HepG2 (cell line): ENCODE measurements at regions not wholly inside any gene's neighbourhood (a gene's known extent, or its start where the extent isn't known, plus 50 kb on each side); places are given as distances from the start of the nearest gene placed in this dataset.

ENCODE experiments used
- ATAC-seq: fragments of 200-7000 bp; cut with Tn5 transposase; 3 replicates; pipeline ENCODE4 v1.9.1; 2020; ENCODE audit warnings: mild to moderate bottlenecking, moderate library complexity
- BruUV-seq: library from RNA; stranded (reverse); fragments of 400-500 nt; replicated peaks from 2 replicates; lab custom pipeline; 2021; lab: Mats Ljungman, UMichigan
- CTCF ChIA-PET: fragments of 300-600 bp; formaldehyde crosslinking; extraction: SDS; loops from one replicate; lab custom pipeline; 2021; ENCODE audit warnings: low total read pairs, inconsistent platforms, low intra/inter-chr PET ratio; lab: Yijun Ruan, JAX
- POLR2A ChIA-PET: fragments of 350-600 bp; sonication (Branson Sonifier 250); formaldehyde crosslinking; loops from one replicate; lab custom pipeline; 2020; ENCODE audit warnings: antibody characterized with exemption, inconsistent platforms; lab: Yijun Ruan, JAX
- DNase-seq: peaks from one replicate; pipeline ENCODE4 v3.0.0-alpha.2; 2015; ENCODE audit warnings: low spot score
- FAIRE-seq: peaks from 3 replicates; lab custom pipeline; 2011; peaks lifted over from hg19 to GRCh38; lab: Jason Lieb, UNC
- H2AFZ ChIP-seq: one replicate; pipeline ENCODE4 v1.6.1; 2011; ENCODE audit warnings: low read length, inconsistent platforms
- H3K27ac ChIP-seq: fragments of 300-600 bp; 3 replicates; pipeline ENCODE4 v1.8.0; 2011; ENCODE audit warnings: mixed run types, mild to moderate bottlenecking, mixed read lengths, low read length, inconsistent platforms; ENCODE audit not compliant: insufficient read depth; ENCODE audit errors: extremely low read length
- H3K27me3 ChIP-seq, 2 experiments: fragments of 200-600 bp in 1 of 2; 2 replicates in 1 of 2; 3 replicates in 1 of 2; pipeline versions ENCODE4 v1.6.0 to v1.8.0; 2011; ENCODE audit warnings: low read length in 2 of 2, mild to moderate bottlenecking in 2 of 2, moderate library complexity in 2 of 2, inconsistent platforms in 1 of 2; ENCODE audit not compliant: insufficient read depth in 2 of 2, control insufficient read depth in 1 of 2
- H3K36me3 ChIP-seq, 2 experiments: fragments of 200-600 bp in 1 of 2; replicated peaks in 1 of 2; 2 replicates in 1 of 2; 3 replicates in 1 of 2; pipeline versions ENCODE4 v1.5.1 to v1.8.0; 2011; ENCODE audit warnings: low read length in 2 of 2, inconsistent platforms in 1 of 2; ENCODE audit not compliant: insufficient read depth in 2 of 2, control insufficient read depth in 1 of 2
- H3K4me1 ChIP-seq: 2 replicates; pipeline ENCODE4 v1.5.1; 2012; ENCODE audit warnings: low read length, inconsistent platforms; ENCODE audit not compliant: insufficient read depth
- H3K4me2 ChIP-seq: 2 replicates; pipeline ENCODE4 v1.6.0; 2011; ENCODE audit warnings: low read depth, low read length, inconsistent platforms
- H3K4me3 ChIP-seq, 3 experiments: fragments of 200-600 bp in 1 of 3; sonication (generic), shearing (Covaris generic) in 1 of 3; replicated peaks in 1 of 3; 2 replicates each; pipeline ENCODE4 v1.5.1; 2011 to 2016; ENCODE audit warnings: low read length in 3 of 3, inconsistent platforms in 2 of 3, low read depth in 2 of 3, mild to moderate bottlenecking in 2 of 3, control low read depth in 1 of 3, mixed read lengths in 1 of 3; ENCODE audit not compliant: insufficient read depth in 1 of 3
- H3K79me2 ChIP-seq: one replicate; pipeline ENCODE4 v1.6.1; 2011; ENCODE audit warnings: low read length, inconsistent platforms; ENCODE audit not compliant: insufficient read depth
- H3K9ac ChIP-seq: 2 replicates; pipeline ENCODE4 v1.6.0; 2011; ENCODE audit warnings: mild to moderate bottlenecking, low read depth, low read length, inconsistent platforms; ENCODE audit not compliant: insufficient read depth
- H3K9me3 ChIP-seq: 2 replicates; pipeline ENCODE4 v1.5.1; 2012; ENCODE audit warnings: mild to moderate bottlenecking, low read length
- H4K20me1 ChIP-seq: 2 replicates; pipeline ENCODE4 v1.6.0; 2011; ENCODE audit warnings: inconsistent platforms, mild to moderate bottlenecking, low read length, moderate library complexity; ENCODE audit not compliant: insufficient read depth
- TGIF2 ChIP-seq: IDR thresholded peaks from 2 replicates; pipeline ENCODE4 v1.6.1; 2016; ENCODE audit warnings: control low read depth, missing compliant biosample characterization
- ZNF431 ChIP-seq: sonication (generic); formaldehyde crosslinking; IDR thresholded peaks from 2 replicates; pipeline ENCODE4 v1.9.0; 2022; ENCODE audit warnings: missing genetic modification reagents, low read depth, mild to moderate bottlenecking, borderline replicate concordance
- ZNF605 ChIP-seq: sonication (generic); formaldehyde crosslinking; IDR thresholded peaks from 2 replicates; pipeline ENCODE4 v1.8.0; 2022; ENCODE audit warnings: mild to moderate bottlenecking, missing genetic modification reagents
- ZNF660 ChIP-seq: sonication (generic); formaldehyde crosslinking; IDR thresholded peaks from 2 replicates; pipeline ENCODE4 v1.5.1; 2020; ENCODE audit warnings: mild to moderate bottlenecking, low read depth, missing genetic modification reagents, borderline replicate concordance
- WGBS: methylation state at CpG from one replicate; pipeline ENCODE4 v1.1.6; 2017; ENCODE audit warnings: low lambda C conversion rate; 5-methylcytosine and 5-hydroxymethylcytosine counted together
- in situ Hi-C: cut with HindIII; loops from 2 replicates; pipeline ENCODE4 v1.10.0; 2017; ENCODE audit warnings: low pct_unique_long_range_greater_than_20kb; ENCODE audit not compliant: extremely low pct_ligation_motif_present
- intact Hi-C: fragments of 100-400 bp; cut with micrococcal nuclease; formaldehyde crosslinking; loops from one replicate; pipeline ENCODE4 v1.10.0; 2022; ENCODE audit not compliant: unreplicated experiment
- TF ChIP-seq, protein P1 (sequence below): sonication (generic); formaldehyde crosslinking; IDR thresholded peaks from 2 replicates; pipeline ENCODE4 v1.5.1; 2020; ENCODE audit warnings: missing genetic modification reagents, mild to moderate bottlenecking, borderline replicate concordance

DNA sequence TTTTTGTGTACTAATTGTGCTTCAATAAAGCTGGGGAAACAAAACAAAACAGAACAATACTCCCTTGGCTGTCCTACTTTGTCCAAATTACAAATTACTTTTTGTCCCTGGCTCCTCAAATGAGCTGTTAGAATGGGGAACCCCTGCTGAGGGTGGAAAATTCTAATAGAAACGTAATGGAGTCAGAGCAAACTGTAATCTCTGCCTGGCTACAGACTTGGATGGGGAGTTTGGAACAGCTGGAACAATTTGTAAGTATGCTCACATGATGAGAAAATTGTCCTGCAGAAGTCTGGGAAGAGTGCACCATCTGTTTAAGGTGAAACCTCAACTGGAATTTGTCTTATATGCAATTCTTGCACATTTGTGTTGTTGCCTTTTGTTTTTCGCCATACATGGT is 364.4 kb upstream of the CLNK start:
- DNase-seq: no peak
- Histone ChIP-seq H3K79me2 (no peaks in the 10 kb centered on the region), H3K9ac (no peak overlapping the region), H3K9me3 (peaks cover 36% of the 10 kb centered on the region; the same call in 1 of the 2 replicates), H3K4me1 (no peaks in the 10 kb centered on the region), H2AFZ (no peak overlapping the region), H3K4me3 (no peak overlapping the region), H4K20me1 (no peaks in the 10 kb centered on the region), H3K36me3 (no peaks in the 10 kb centered on the region), H3K4me2 (no peak overlapping the region), H3K27me3 (no peaks in the 10 kb centered on the region), H3K27ac (no peak overlapping the region)
- in situ Hi-C loops (no loop called here), intact Hi-C loops (no loop called here)
- WGBS: 0% methylated on average over 2 of the region's 2 CpGs
- ChIA-PET POLR2A (no interaction called here), CTCF (no interaction called here)
- FAIRE-seq: no peak
- ATAC-seq: no peak
- TF ChIP-seq ZNF431 (CRISPR knock-in tag): no peak
- no peak for TF ChIP-seq ZNF660 (CRISPR knock-in tag)
- no TSS peak for BruUV-seq

DNA sequence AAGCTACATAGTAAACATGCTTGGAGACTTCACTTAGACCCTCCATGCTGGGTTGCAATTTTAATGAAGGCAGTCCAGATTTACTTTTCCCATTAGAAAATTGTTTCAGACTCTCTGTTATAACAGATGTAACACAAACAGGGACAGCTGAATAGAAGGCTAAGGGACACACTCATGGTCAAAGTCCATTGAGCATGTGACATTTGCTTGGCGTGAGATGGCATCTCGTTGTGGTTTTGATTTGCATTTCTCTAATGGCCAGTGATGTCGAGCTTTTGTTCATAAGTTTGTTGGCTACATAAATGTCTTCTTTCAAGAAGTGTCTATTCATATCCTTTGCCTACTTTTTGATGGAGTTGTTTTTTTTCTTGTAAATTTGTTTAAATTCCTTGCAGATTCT is 358.2 kb upstream of the CLNK start:
- no peak for DNase-seq
- ChIA-PET CTCF (no interaction called here), POLR2A (no interaction called here)
- Histone ChIP-seq H3K4me1 (no peaks in the 10 kb centered on the region), H4K20me1 (no peaks in the 10 kb centered on the region), H3K27ac (no peak overlapping the region), H3K4me2 (no peak overlapping the region), H3K9ac (no peak overlapping the region), H3K36me3 (no peaks in the 10 kb centered on the region), H2AFZ (no peak overlapping the region), H3K4me3 (no peak overlapping the region), H3K9me3 (peaks cover 11% of the 10 kb centered on the region), H3K27me3 (no peaks in the 10 kb centered on the region), H3K79me2 (no peaks in the 10 kb centered on the region)
- 0% methylated on average over 3 of the region's 3 CpGs for WGBS
- TF ChIP-seq, protein P1, sequence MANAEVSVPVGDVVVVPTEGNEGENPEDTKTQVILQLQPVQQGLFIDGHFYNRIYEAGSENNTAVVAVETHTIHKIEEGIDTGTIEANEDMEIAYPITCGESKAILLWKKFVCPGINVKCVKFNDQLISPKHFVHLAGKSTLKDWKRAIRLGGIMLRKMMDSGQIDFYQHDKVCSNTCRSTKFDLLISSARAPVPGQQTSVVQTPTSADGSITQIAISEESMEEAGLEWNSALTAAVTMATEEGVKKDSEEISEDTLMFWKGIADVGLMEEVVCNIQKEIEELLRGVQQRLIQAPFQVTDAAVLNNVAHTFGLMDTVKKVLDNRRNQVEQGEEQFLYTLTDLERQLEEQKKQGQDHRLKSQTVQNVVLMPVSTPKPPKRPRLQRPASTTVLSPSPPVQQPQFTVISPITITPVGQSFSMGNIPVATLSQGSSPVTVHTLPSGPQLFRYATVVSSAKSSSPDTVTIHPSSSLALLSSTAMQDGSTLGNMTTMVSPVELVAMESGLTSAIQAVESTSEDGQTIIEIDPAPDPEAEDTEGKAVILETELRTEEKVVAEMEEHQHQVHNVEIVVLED (CRISPR knock-in tag): no peak
- TF ChIP-seq ZNF605 (CRISPR knock-in tag): no peak
- no peak for TF ChIP-seq TGIF2 (CRISPR knock-in tag)
- no peak for FAIRE-seq
- no TSS peak for BruUV-seq
- ATAC-seq: no peak
- intact Hi-C loops: no loop called here
- in situ Hi-C loops: no loop called here
